HCT116 (cell line): ENCODE measurements at regions not wholly inside any gene's neighbourhood (a gene's known extent, or its start where the extent isn't known, plus 50 kb on each side); places are given as distances from the start of the nearest gene placed in this dataset.

ENCODE experiments used
- ATAC-seq: fragments of 200-7000 bp; cut with Tn5 transposase; 2 replicates; pipeline ENCODE4 v1.9.1; 2020; ENCODE audit warnings: mild to moderate bottlenecking, moderate library complexity
- BruUV-seq: library from RNA; stranded (reverse); fragments of 400-500 nt; replicated peaks from 2 replicates; lab custom pipeline; 2021; lab: Mats Ljungman, UMichigan
- CTCF ChIA-PET: fragments of 300-600 bp; sonication (Branson Sonifier 250); formaldehyde crosslinking; loops from one replicate; lab custom pipeline; 2021; ENCODE audit warnings: antibody characterized with exemption; lab: Charles Lee
- POLR2A ChIA-PET: fragments of 300-600, 350-600 bp; sonication (Branson Sonifier 250); formaldehyde crosslinking; loops from one replicate; lab custom pipeline; 2021; ENCODE audit warnings: antibody characterized with exemption; lab: Charles Lee
- RAD21 ChIA-PET, 2 experiments: fragments of 300-600 bp; sonication (Branson Sonifier 250); formaldehyde crosslinking; loops; one replicate each; lab custom pipeline; 2023; ENCODE audit warnings: low total read pairs in 2 of 2; ENCODE audit not compliant: uncharacterized antibody in 2 of 2, unreplicated experiment in 2 of 2, low non-redundant PET in 1 of 2; lab: Charles Lee
- DNase-seq: peaks from one replicate; pipeline ENCODE4 v3.0.0-alpha.2; 2010; ENCODE audit warnings: low read depth, low spot score
- H2AFZ ChIP-seq: fragments of 200-600 bp; shearing (Covaris generic), sonication (generic); 2 replicates; pipeline ENCODE4 v1.6.1; 2017; ENCODE audit warnings: low read depth, mixed run types, mixed read lengths, antibody characterized with exemption, low read length; ENCODE audit not compliant: poor library complexity, severe bottlenecking
- H3K27ac ChIP-seq: 2 replicates; pipeline ENCODE4 v1.5.1; 2012; ENCODE audit warnings: low read depth, low read length
- H3K27me3 ChIP-seq: fragments of 200-600 bp; sonication (generic); 2 replicates; pipeline ENCODE4 v1.6.1; 2016; ENCODE audit warnings: mixed run types, low read length, mixed read lengths; ENCODE audit not compliant: insufficient read depth
- H3K36me3 ChIP-seq, 2 experiments: fragments of 200-500 bp in 1 of 2; fragments of 200-600 bp in 1 of 2; sonication (Bioruptor generic) in 1 of 2; sonication (generic) in 1 of 2; 2 replicates each; pipeline versions ENCODE4 v1.5.1 to v1.6.1; 2014 to 2016; ENCODE audit warnings: low read length in 2 of 2, inconsistent platforms in 1 of 2, mixed read lengths in 1 of 2, mixed run types in 1 of 2; ENCODE audit not compliant: insufficient read depth in 2 of 2, control insufficient read depth in 1 of 2
- H3K4me1 ChIP-seq, 2 experiments: fragments of 200-600 bp in 1 of 2; sonication (generic) in 1 of 2; 2 replicates each; pipeline versions ENCODE4 v1.5.1 to v1.6.1; 2012 to 2017; ENCODE audit warnings: low read length in 2 of 2, inconsistent platforms in 1 of 2, mild to moderate bottlenecking in 1 of 2, mixed read lengths in 1 of 2, mixed run types in 1 of 2, moderate library complexity in 1 of 2; ENCODE audit not compliant: insufficient read depth in 2 of 2, control insufficient read depth in 1 of 2
- H3K4me2 ChIP-seq: fragments of 200-600 bp; sonication (generic); 2 replicates; pipeline ENCODE4 v1.6.1; 2017; ENCODE audit warnings: mixed run types, low read length, mixed read lengths
- H3K4me3 ChIP-seq, 2 experiments: fragments of 200-600 bp in 1 of 2; sonication (generic) in 1 of 2; replicated peaks in 1 of 2; 2 replicates each; pipeline ENCODE4 v1.5.1; 2011 to 2016; ENCODE audit warnings: low read length in 2 of 2, control low read depth in 1 of 2, low read depth in 1 of 2, mild to moderate bottlenecking in 1 of 2, mixed read lengths in 1 of 2, mixed run types in 1 of 2
- H3K79me2 ChIP-seq: fragments of 200-600 bp; sonication (generic); 2 replicates; pipeline ENCODE4 v1.6.1; 2017; ENCODE audit warnings: mild to moderate bottlenecking, mixed run types, low read length, moderate library complexity, mixed read lengths; ENCODE audit not compliant: insufficient read depth
- H3K9ac ChIP-seq: fragments of 200-600 bp; sonication (generic); 2 replicates; pipeline ENCODE4 v1.6.1; 2016; ENCODE audit warnings: low read length, mixed read lengths
- H3K9me2 ChIP-seq: fragments of 200-600 bp; sonication (generic), shearing (Covaris generic); 2 replicates; pipeline ENCODE4 v1.6.1; 2017; ENCODE audit warnings: mixed run types, mild to moderate bottlenecking, moderate library complexity; ENCODE audit not compliant: insufficient read depth
- H3K9me3 ChIP-seq, 2 experiments: fragments of 200-500 bp in 1 of 2; fragments of 200-600 bp in 1 of 2; sonication (Bioruptor generic) in 1 of 2; sonication (generic) in 1 of 2; 2 replicates each; pipeline ENCODE4 v1.6.1; 2014 to 2017; ENCODE audit warnings: low read length in 2 of 2, mixed read lengths in 2 of 2, inconsistent platforms in 1 of 2, low read depth in 1 of 2, mild to moderate bottlenecking in 1 of 2, mixed run types in 1 of 2, moderate library complexity in 1 of 2; ENCODE audit not compliant: control insufficient read depth in 1 of 2, insufficient read depth in 1 of 2
- H4K20me1 ChIP-seq: fragments of 200-600 bp; sonication (generic), shearing (Covaris generic); 2 replicates; pipeline ENCODE4 v1.6.1; 2017; ENCODE audit warnings: mixed run types, mild to moderate bottlenecking, moderate library complexity; ENCODE audit not compliant: insufficient read depth
- ATF3 ChIP-seq: IDR thresholded peaks from 2 replicates; pipeline ENCODE4 v1.6.1; 2012
- CEBPB ChIP-seq: IDR thresholded peaks from 2 replicates; pipeline ENCODE4 v1.6.1; 2012; ENCODE audit warnings: low read depth
- CTCF ChIP-seq, 3 experiments: fragments of 200-600 bp in 1 of 3; sonication (generic) in 1 of 3; IDR thresholded peaks in 2 of 3; conservative IDR thresholded peaks in 1 of 3; 2 replicates each; pipeline ENCODE4 v1.5.1; 2012 to 2017; ENCODE audit warnings: low read depth in 2 of 3, low read length in 2 of 3, antibody characterized with exemption in 1 of 3, borderline replicate concordance in 1 of 3, control low read depth in 1 of 3, mild to moderate bottlenecking in 1 of 3, mixed read lengths in 1 of 3, mixed run types in 1 of 3, moderate library complexity in 1 of 3; ENCODE audit not compliant: insufficient read depth in 1 of 3
- EGR1 ChIP-seq: IDR thresholded peaks from 2 replicates; pipeline ENCODE4 v1.6.1; 2012; ENCODE audit warnings: low read depth
- EZH2phosphoT487 ChIP-seq: fragments of 200-600 bp; IDR thresholded peaks from 2 replicates; pipeline ENCODE4 v1.6.1; 2018; ENCODE audit warnings: antibody characterized with exemption, borderline replicate concordance
- JUND ChIP-seq: IDR thresholded peaks from 2 replicates; pipeline ENCODE4 v1.6.1; 2012
- MAX ChIP-seq: IDR thresholded peaks from 2 replicates; pipeline ENCODE4 v1.6.1; 2012
- POLR2AphosphoS5 ChIP-seq: IDR thresholded peaks from 2 replicates; pipeline ENCODE4 v1.6.1; 2011; ENCODE audit warnings: mild to moderate bottlenecking, low read depth, low read length, moderate library complexity
- REST ChIP-seq: IDR thresholded peaks from 2 replicates; pipeline ENCODE4 v1.6.1; 2012; ENCODE audit warnings: low read depth
- SP1 ChIP-seq: IDR thresholded peaks from 2 replicates; pipeline ENCODE4 v1.6.1; 2012; ENCODE audit warnings: low read depth
- TCF7L2 ChIP-seq: IDR thresholded peaks from 2 replicates; pipeline ENCODE4 v1.7.0; 2011; ENCODE audit warnings: borderline replicate concordance, inconsistent platforms; ENCODE audit not compliant: insufficient read depth, insufficient read length; ENCODE audit errors: extremely low read depth
- intact Hi-C: fragments of 100-400 bp; cut with micrococcal nuclease; formaldehyde crosslinking; loops from 2 replicates; pipeline ENCODE4 v1.10.0; 2022

GRCh38 chr6:91895599-91896285, 1308.9 kb upstream of the MAP3K7 start:
- DNase-seq: no peak
- Histone ChIP-seq H3K4me2 (no peak overlapping the region), H3K4me3 (no peak overlapping the region), H3K36me3 (no peaks in the 10 kb centered on the region), H3K4me1 (no peaks in the 10 kb centered on the region), H3K27ac (no peak overlapping the region), H3K9me3 (peaks cover 8 to 26% of the 10 kb centered on the region in 2 experiments; a peak in 3 of 4 replicates), H3K27me3 (no peaks in the 10 kb centered on the region), H2AFZ (no peak overlapping the region), H4K20me1 (no peaks in the 10 kb centered on the region), H3K9ac (no peak overlapping the region), H3K9me2 (no peaks in the 10 kb centered on the region), H3K79me2 (no peaks in the 10 kb centered on the region)
- TF ChIP-seq EZH2phosphoT487: no peak
- no peak for TF ChIP-seq SP1
- TF ChIP-seq POLR2AphosphoS5: no peak
- TF ChIP-seq ATF3: no peak
- no peak for TF ChIP-seq CTCF (IDR thresholded peaks at IDR 0.05 in 2 of 3, conservative IDR thresholded peaks at IDR 0.05 in 1 of 3; ENCODE audit: borderline replicate concordance in 1 of 3, insufficient read depth in 1 of 3, low read depth in 2 of 3, low read length in 2 of 3)
- TF ChIP-seq MAX: no peak
- TF ChIP-seq EGR1: no peak
- no peak for TF ChIP-seq REST
- TF ChIP-seq JUND: no peak
- TF ChIP-seq CEBPB: no peak
- TF ChIP-seq TCF7L2: no peak
- ChIA-PET RAD21 (no interaction called here), CTCF (no interaction called here), POLR2A (no interaction called here)
- ATAC-seq: no peak
- intact Hi-C loops: no loop called here
- no TSS peak for BruUV-seq
